Activated naive CD8-positive, alpha-beta T cell treated with anti-CD3 and anti-CD28 coated beads for 36 hours (primary cell): ENCODE measurements at regions not wholly inside any gene's neighbourhood (a gene's known extent, or its start where the extent isn't known, plus 50 kb on each side); places are given as distances from the start of the nearest gene placed in this dataset.

Source experiments
- DNase-seq: peaks from one replicate; pipeline ENCODE4 v3.0.0; 2021
- H3K27ac Mint-ChIP-seq: one replicate; pipeline ENCODE4 v1.8.0; 2022; ENCODE audit warnings: mild to moderate bottlenecking, moderate library complexity, mixed read lengths
- H3K27me3 Mint-ChIP-seq: one replicate; pipeline ENCODE4 v1.8.0; 2022; ENCODE audit warnings: mild to moderate bottlenecking, mixed read lengths
- H3K36me3 Mint-ChIP-seq: one replicate; pipeline ENCODE4 v1.8.0; 2021; ENCODE audit warnings: mild to moderate bottlenecking, mixed read lengths
- H3K4me1 Mint-ChIP-seq: one replicate; pipeline ENCODE4 v1.8.0; 2021; ENCODE audit warnings: mixed read lengths
- H3K4me3 Mint-ChIP-seq: one replicate; pipeline ENCODE4 v1.8.0; 2022; ENCODE audit warnings: mild to moderate bottlenecking, moderate library complexity, mixed read lengths
- H3K9me3 Mint-ChIP-seq: one replicate; pipeline ENCODE4 v1.8.0; 2022; ENCODE audit warnings: mixed read lengths

- H3K36me3 Mint-ChIP-seq, result no peaks in the 10 kb centered on the region
Measured at GRCh38 chr16:63372815-63373214, 1336.6 kb upstream of the CDH8 start.

GRCh38 chr16:63372283-63372682 lies 1336.0 kb upstream of the CDH8 start:
- Mint-ChIP-seq H3K36me3 (no peaks in the 10 kb centered on the region), H3K9me3 (peaks cover 5% of the 10 kb centered on the region), H3K27ac (no peak overlapping the region), H3K27me3 (no peaks in the 10 kb centered on the region), H3K4me3 (no peak overlapping the region), H3K4me1 (no peaks in the 10 kb centered on the region)
- DNase-seq, result no peak

More at GRCh38 chr16:63372815-63373214, 1336.6 kb upstream of the CDH8 start:
- Mint-ChIP-seq H3K4me1 (no peaks in the 10 kb centered on the region), H3K9me3 (peaks cover 5% of the 10 kb centered on the region), H3K27me3 (no peaks in the 10 kb centered on the region), H3K27ac (no peak overlapping the region), H3K4me3 (no peak overlapping the region)
- no peak for DNase-seq

GRCh38 chr16:63365649-63366304 lies 1329.5 kb upstream of the CDH8 start:
- peaks cover 2% of the 10 kb centered on the region for H3K9me3 Mint-ChIP-seq
- no peaks in the 10 kb centered on the region for H3K27me3 Mint-ChIP-seq
- no peaks in the 10 kb centered on the region for H3K4me1 Mint-ChIP-seq
- no peaks in the 10 kb centered on the region for H3K36me3 Mint-ChIP-seq
- H3K4me3 Mint-ChIP-seq, result no peak overlapping the region
- H3K27ac Mint-ChIP-seq, result no peak overlapping the region
- no peak for DNase-seq

- peaks cover 4% of the 10 kb centered on the region for H3K9me3 Mint-ChIP-seq
- no peak overlapping the region for H3K4me3 Mint-ChIP-seq
- H3K36me3 Mint-ChIP-seq, result no peaks in the 10 kb centered on the region
- no peaks in the 10 kb centered on the region for H3K4me1 Mint-ChIP-seq
- no peak overlapping the region for H3K27ac Mint-ChIP-seq
- no peaks in the 10 kb centered on the region for H3K27me3 Mint-ChIP-seq
- DNase-seq, result no peak
Measured at GRCh38 chr16:63363738-63364137, 1327.5 kb upstream of the CDH8 start.

GRCh38 chr16:63361032-63361624 lies 1324.9 kb upstream of the CDH8 start:
- no peaks in the 10 kb centered on the region for H3K4me1 Mint-ChIP-seq
- H3K36me3 Mint-ChIP-seq, result no peaks in the 10 kb centered on the region
- H3K4me3 Mint-ChIP-seq, result no peak overlapping the region
- no peak for DNase-seq
- H3K27ac Mint-ChIP-seq, result no peak overlapping the region
- no peaks in the 10 kb centered on the region for H3K27me3 Mint-ChIP-seq
- H3K9me3 Mint-ChIP-seq, result peaks cover 4% of the 10 kb centered on the region

GRCh38 chr16:63349961-63350360 lies 1313.7 kb upstream of the CDH8 start:
- H3K9me3 Mint-ChIP-seq, result peaks cover 5% of the 10 kb centered on the region
- H3K4me3 Mint-ChIP-seq, result no peak overlapping the region
- H3K27me3 Mint-ChIP-seq, result no peaks in the 10 kb centered on the region
- no peaks in the 10 kb centered on the region for H3K4me1 Mint-ChIP-seq
- no peaks in the 10 kb centered on the region for H3K36me3 Mint-ChIP-seq
- H3K27ac Mint-ChIP-seq, result no peak overlapping the region
- DNase-seq, result no peak

- Mint-ChIP-seq H3K27ac (no peak overlapping the region), H3K4me3 (no peak overlapping the region), H3K9me3 (peaks cover 3% of the 10 kb centered on the region), H3K36me3 (no peaks in the 10 kb centered on the region), H3K27me3 (no peaks in the 10 kb centered on the region), H3K4me1 (no peaks in the 10 kb centered on the region)
- no peak for DNase-seq
Measured at GRCh38 chr16:63346000-63346399, 1309.8 kb upstream of the CDH8 start.

GRCh38 chr16:63337264-63337663 lies 1301.0 kb upstream of the CDH8 start:
- Mint-ChIP-seq H3K9me3 (peaks cover 14% of the 10 kb centered on the region), H3K4me1 (no peaks in the 10 kb centered on the region), H3K4me3 (no peak overlapping the region), H3K27ac (no peak overlapping the region), H3K27me3 (no peaks in the 10 kb centered on the region), H3K36me3 (no peaks in the 10 kb centered on the region)
- no peak for DNase-seq

- H3K27ac Mint-ChIP-seq, result no peak overlapping the region
- H3K9me3 Mint-ChIP-seq, result peaks cover 10% of the 10 kb centered on the region
- no peaks in the 10 kb centered on the region for H3K4me1 Mint-ChIP-seq
- no peaks in the 10 kb centered on the region for H3K27me3 Mint-ChIP-seq
- H3K36me3 Mint-ChIP-seq, result no peaks in the 10 kb centered on the region
- H3K4me3 Mint-ChIP-seq, result no peak overlapping the region
- no peak for DNase-seq
Measured at GRCh38 chr16:63331111-63331510, 1294.9 kb upstream of the CDH8 start.

GRCh38 chr16:63326736-63327339 lies 1290.6 kb upstream of the CDH8 start:
- H3K27ac Mint-ChIP-seq, result no peak overlapping the region
- no peak for DNase-seq
- no peaks in the 10 kb centered on the region for H3K4me1 Mint-ChIP-seq
- H3K36me3 Mint-ChIP-seq, result no peaks in the 10 kb centered on the region
- H3K27me3 Mint-ChIP-seq, result no peaks in the 10 kb centered on the region
- H3K9me3 Mint-ChIP-seq, result peaks cover 11% of the 10 kb centered on the region
- no peak overlapping the region for H3K4me3 Mint-ChIP-seq

- no peak for DNase-seq
- Mint-ChIP-seq H3K4me1 (no peaks in the 10 kb centered on the region), H3K36me3 (no peaks in the 10 kb centered on the region), H3K9me3 (peaks cover 9% of the 10 kb centered on the region), H3K27me3 (no peaks in the 10 kb centered on the region), H3K27ac (no peak overlapping the region), H3K4me3 (no peak overlapping the region)
Measured at GRCh38 chr16:63323722-63324705, 1287.8 kb upstream of the CDH8 start.

GRCh38 chr16:63323055-63323454 lies 1286.8 kb upstream of the CDH8 start:
- Mint-ChIP-seq H3K27me3 (no peaks in the 10 kb centered on the region), H3K27ac (no peak overlapping the region), H3K4me3 (no peak overlapping the region), H3K4me1 (no peaks in the 10 kb centered on the region), H3K9me3 (peaks cover 8% of the 10 kb centered on the region), H3K36me3 (no peaks in the 10 kb centered on the region)
- no peak for DNase-seq

GRCh38 chr16:63315229-63315628 lies 1279.0 kb upstream of the CDH8 start:
- Mint-ChIP-seq H3K4me3 (no peak overlapping the region), H3K36me3 (no peaks in the 10 kb centered on the region), H3K4me1 (no peaks in the 10 kb centered on the region), H3K27me3 (no peaks in the 10 kb centered on the region), H3K9me3 (peaks cover 4% of the 10 kb centered on the region), H3K27ac (no peak overlapping the region)
- DNase-seq, result no peak

GRCh38 chr16:63312346-63312745 lies 1276.1 kb upstream of the CDH8 start:
- no peaks in the 10 kb centered on the region for H3K4me1 Mint-ChIP-seq
- no peak overlapping the region for H3K27ac Mint-ChIP-seq
- peaks cover 6% of the 10 kb centered on the region for H3K9me3 Mint-ChIP-seq
- no peaks in the 10 kb centered on the region for H3K27me3 Mint-ChIP-seq
- H3K4me3 Mint-ChIP-seq, result no peak overlapping the region
- no peak for DNase-seq
- H3K36me3 Mint-ChIP-seq, result no peaks in the 10 kb centered on the region

- Mint-ChIP-seq H3K36me3 (no peaks in the 10 kb centered on the region), H3K4me1 (no peaks in the 10 kb centered on the region), H3K27ac (no peak overlapping the region), H3K4me3 (no peak overlapping the region), H3K27me3 (no peaks in the 10 kb centered on the region), H3K9me3 (peaks cover 6% of the 10 kb centered on the region)
- DNase-seq, result no peak
Measured at GRCh38 chr16:63311313-63311712, 1275.1 kb upstream of the CDH8 start.
